ENCODE measurements at regions not wholly inside any gene's neighbourhood (a gene's known extent, or its start where the extent isn't known, plus 50 kb on each side); places are given as distances from the start of the nearest gene placed in this dataset.

DNA sequence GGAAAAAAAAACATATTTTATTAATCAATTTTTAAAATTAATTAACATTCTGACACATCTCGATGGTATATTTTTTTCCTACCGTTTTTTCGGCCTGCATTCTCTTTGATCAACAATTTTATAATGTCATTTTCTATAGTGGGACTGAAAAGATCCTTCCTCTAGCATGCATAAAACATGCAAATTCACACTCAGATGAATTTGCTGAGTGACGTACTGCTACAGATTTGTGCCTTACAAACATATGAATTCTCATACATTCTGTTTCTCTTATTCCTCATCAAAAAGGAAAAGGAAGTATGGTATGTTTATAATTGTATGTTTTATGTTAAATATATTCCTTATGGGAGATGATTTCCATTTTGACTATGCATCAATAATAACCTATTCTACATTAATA lies 458.2 kb downstream of the TSHZ3 start (continued):
- TF ChIP-seq, protein P1, sequence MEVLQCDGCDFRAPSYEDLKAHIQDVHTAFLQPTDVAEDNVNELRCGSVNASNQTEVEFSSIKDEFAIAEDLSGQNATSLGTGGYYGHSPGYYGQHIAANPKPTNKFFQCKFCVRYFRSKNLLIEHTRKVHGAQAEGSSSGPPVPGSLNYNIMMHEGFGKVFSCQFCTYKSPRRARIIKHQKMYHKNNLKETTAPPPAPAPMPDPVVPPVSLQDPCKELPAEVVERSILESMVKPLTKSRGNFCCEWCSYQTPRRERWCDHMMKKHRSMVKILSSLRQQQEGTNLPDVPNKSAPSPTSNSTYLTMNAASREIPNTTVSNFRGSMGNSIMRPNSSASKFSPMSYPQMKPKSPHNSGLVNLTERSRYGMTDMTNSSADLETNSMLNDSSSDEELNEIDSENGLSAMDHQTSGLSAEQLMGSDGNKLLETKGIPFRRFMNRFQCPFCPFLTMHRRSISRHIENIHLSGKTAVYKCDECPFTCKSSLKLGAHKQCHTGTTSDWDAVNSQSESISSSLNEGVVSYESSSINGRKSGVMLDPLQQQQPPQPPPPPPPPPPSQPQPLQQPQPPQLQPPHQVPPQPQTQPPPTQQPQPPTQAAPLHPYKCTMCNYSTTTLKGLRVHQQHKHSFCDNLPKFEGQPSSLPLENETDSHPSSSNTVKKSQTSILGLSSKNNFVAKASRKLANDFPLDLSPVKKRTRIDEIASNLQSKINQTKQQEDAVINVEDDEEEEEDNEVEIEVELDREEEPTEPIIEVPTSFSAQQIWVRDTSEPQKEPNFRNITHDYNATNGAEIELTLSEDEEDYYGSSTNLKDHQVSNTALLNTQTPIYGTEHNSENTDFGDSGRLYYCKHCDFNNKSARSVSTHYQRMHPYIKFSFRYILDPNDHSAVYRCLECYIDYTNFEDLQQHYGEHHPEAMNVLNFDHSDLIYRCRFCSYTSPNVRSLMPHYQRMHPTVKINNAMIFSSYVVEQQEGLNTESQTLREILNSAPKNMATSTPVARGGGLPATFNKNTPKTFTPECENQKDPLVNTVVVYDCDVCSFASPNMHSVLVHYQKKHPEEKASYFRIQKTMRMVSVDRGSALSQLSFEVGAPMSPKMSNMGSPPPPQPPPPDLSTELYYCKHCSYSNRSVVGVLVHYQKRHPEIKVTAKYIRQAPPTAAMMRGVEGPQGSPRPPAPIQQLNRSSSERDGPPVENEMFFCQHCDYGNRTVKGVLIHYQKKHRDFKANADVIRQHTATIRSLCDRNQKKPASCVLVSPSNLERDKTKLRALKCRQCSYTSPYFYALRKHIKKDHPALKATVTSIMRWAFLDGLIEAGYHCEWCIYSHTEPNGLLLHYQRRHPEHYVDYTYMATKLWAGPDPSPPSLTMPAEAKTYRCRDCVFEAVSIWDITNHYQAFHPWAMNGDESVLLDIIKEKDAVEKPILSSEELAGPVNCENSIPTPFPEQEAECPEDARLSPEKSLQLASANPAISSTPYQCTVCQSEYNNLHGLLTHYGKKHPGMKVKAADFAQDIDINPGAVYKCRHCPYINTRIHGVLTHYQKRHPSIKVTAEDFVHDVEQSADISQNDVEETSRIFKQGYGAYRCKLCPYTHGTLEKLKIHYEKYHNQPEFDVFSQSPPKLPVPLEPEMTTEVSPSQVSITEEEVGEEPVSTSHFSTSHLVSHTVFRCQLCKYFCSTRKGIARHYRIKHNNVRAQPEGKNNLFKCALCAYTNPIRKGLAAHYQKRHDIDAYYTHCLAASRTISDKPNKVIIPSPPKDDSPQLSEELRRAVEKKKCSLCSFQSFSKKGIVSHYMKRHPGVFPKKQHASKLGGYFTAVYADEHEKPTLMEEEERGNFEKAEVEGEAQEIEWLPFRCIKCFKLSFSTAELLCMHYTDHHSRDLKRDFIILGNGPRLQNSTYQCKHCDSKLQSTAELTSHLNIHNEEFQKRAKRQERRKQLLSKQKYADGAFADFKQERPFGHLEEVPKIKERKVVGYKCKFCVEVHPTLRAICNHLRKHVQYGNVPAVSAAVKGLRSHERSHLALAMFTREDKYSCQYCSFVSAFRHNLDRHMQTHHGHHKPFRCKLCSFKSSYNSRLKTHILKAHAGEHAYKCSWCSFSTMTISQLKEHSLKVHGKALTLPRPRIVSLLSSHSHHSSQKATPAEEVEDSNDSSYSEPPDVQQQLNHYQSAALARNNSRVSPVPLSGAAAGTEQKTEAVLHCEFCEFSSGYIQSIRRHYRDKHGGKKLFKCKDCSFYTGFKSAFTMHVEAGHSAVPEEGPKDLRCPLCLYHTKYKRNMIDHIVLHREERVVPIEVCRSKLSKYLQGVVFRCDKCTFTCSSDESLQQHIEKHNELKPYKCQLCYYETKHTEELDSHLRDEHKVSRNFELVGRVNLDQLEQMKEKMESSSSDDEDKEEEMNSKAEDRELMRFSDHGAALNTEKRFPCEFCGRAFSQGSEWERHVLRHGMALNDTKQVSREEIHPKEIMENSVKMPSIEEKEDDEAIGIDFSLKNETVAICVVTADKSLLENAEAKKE (CRISPR knock-in tag; IDR thresholded peaks at IDR 0.05): no peak
- no peak for TF ChIP-seq EZH2 (IDR thresholded peaks at IDR 0.05; ENCODE audit: low read depth, unreplicated experiment)

DNA sequence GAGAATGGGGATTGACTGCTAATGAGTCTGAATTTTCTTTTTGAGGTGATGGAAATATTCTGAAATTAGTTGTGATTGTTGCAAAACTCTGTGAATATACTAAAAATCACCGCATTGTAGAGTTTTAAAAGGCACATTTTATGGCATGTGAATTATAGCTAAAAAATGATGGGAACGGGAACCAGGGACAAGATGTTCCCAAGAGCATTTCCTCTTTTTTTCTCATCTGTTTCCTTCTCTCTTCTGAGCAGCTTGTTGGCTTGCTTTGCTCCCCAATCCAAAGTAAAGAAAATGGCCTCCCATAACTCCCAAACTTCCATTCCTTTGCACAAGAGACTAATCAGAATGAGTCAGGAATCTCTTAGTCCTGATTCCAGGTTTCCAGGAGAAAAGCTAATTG lies 459.2 kb downstream of the TSHZ3 start:
- no peak overlapping the region for H3K4me3 ChIP-seq
- H3K4me1 Mint-ChIP-seq: peaks cover 3% of the 10 kb centered on the region; the same call in 2 of the 3 replicates
- H3K27ac Mint-ChIP-seq: no peak overlapping the region
- peaks cover under 1% of the 10 kb centered on the region; the same call in 1 of the 2 replicates for H3K4me1 ChIP-seq (ENCODE audit: insufficient read depth)
- peaks cover 6% of the 10 kb centered on the region; the same call in 1 of the 2 replicates for H3K9me2 ChIP-seq (ENCODE audit: insufficient read depth)
- ATAC-seq (no peak), DNase-seq (ENCODE audit: low spot score) (no peak)
- H2AFZ ChIP-seq: no peak overlapping the region
- no peaks in the 10 kb centered on the region for H3K36me3 ChIP-seq (ENCODE audit: insufficient read depth)
- H3K4me2 ChIP-seq: no peak overlapping the region
- H3K4me3 Mint-ChIP-seq: no peak overlapping the region
- no peaks in the 10 kb centered on the region; the same call in 2 of the 3 replicates for H3K9me3 Mint-ChIP-seq
- no peaks in the 10 kb centered on the region for H3K27me3 ChIP-seq (ENCODE audit: insufficient read depth)
- H3K79me2 ChIP-seq (replicated peaks; ENCODE audit: insufficient read depth): no peaks in the 10 kb centered on the region
- H3K27ac ChIP-seq (ENCODE audit: low read depth): no peak overlapping the region
- no peaks in the 10 kb centered on the region for H4K20me1 ChIP-seq (replicated peaks; ENCODE audit: insufficient read depth)
- no peaks in the 10 kb centered on the region for H3F3A ChIP-seq (replicated peaks; ENCODE audit: low read depth)
- H3K27me3 Mint-ChIP-seq (ENCODE audit: insufficient read depth, low read depth, poor library complexity): no peaks in the 10 kb centered on the region
- H3K36me3 Mint-ChIP-seq (ENCODE audit: low read depth): no peaks in the 10 kb centered on the region
- TF ChIP-seq CREB1 (CRISPR knock-in tag; IDR thresholded peaks at IDR 0.05; ENCODE audit: low read depth) (no peak), EZH2phosphoT487 (IDR thresholded peaks at IDR 0.05; ENCODE audit: unreplicated experiment) (no peak), NANOG (IDR thresholded peaks at IDR 0.05; ENCODE audit: borderline replicate concordance) (no peak)
- TF ChIP-seq, protein P1 (CRISPR knock-in tag; IDR thresholded peaks at IDR 0.05): no peak
- TF ChIP-seq, protein P2, sequence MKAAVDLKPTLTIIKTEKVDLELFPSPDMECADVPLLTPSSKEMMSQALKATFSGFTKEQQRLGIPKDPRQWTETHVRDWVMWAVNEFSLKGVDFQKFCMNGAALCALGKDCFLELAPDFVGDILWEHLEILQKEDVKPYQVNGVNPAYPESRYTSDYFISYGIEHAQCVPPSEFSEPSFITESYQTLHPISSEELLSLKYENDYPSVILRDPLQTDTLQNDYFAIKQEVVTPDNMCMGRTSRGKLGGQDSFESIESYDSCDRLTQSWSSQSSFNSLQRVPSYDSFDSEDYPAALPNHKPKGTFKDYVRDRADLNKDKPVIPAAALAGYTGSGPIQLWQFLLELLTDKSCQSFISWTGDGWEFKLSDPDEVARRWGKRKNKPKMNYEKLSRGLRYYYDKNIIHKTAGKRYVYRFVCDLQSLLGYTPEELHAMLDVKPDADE (IDR thresholded peaks at IDR 0.05): no peak
